Suprapubic skin (tissue), 4 donors: ENCODE measurements at regions not wholly inside any gene's neighbourhood (a gene's known extent, or its start where the extent isn't known, plus 50 kb on each side); places are given as distances from the start of the nearest gene placed in this dataset.

Experiments
- EP300 ChIP-seq: sonication (generic); formaldehyde crosslinking; IDR thresholded peaks from one replicate; pipeline ENCODE4 v1.6.1; 2017; ENCODE audit warnings: antibody characterized with exemption
- POLR2A ChIP-seq, 2 donors: fragments of 450-650 bp; IDR thresholded peaks; one replicate each; pipeline ENCODE4 v1.6.1; 2017; ENCODE audit warnings: antibody characterized with exemption in 2 of 2, mild to moderate bottlenecking in 2 of 2, moderate library complexity in 2 of 2
- POLR2AphosphoS5 ChIP-seq, 3 donors: sonication (generic); formaldehyde crosslinking; IDR thresholded peaks; one replicate each; pipeline ENCODE4 v1.6.1; 2017; ENCODE audit warnings: antibody characterized with exemption in 3 of 3
- TF ChIP-seq, protein P1 (sequence below), 2 donors: fragments of 200-600 bp in 1 of 2; fragments of 450-650 bp in 1 of 2; sonication (generic) in 1 of 2; IDR thresholded peaks; one replicate each; pipeline ENCODE4 v1.5.1; 2016 to 2019; ENCODE audit warnings: antibody characterized with exemption in 2 of 2, mild to moderate bottlenecking in 1 of 2, moderate library complexity in 1 of 2

DNA sequence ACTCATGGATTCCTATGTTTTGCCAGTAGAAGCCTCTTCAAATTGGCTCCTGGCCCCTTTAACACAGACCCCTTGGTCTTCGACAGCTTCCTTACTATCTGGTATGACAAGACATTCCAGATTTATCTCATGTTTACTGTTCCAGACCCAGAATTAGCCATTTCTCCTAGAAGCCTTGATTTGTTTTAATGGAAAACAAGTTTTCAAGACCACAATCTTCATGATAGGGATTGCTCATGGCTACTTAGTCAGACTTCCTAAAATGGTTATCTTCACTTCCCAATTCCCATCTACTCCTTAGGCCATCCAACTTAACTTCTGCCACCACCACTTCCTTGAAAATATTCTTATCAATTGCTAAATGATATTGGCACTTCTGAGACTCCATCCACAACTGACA is 63.2 kb downstream of the TTC32 start:
- TF ChIP-seq, protein P1, sequence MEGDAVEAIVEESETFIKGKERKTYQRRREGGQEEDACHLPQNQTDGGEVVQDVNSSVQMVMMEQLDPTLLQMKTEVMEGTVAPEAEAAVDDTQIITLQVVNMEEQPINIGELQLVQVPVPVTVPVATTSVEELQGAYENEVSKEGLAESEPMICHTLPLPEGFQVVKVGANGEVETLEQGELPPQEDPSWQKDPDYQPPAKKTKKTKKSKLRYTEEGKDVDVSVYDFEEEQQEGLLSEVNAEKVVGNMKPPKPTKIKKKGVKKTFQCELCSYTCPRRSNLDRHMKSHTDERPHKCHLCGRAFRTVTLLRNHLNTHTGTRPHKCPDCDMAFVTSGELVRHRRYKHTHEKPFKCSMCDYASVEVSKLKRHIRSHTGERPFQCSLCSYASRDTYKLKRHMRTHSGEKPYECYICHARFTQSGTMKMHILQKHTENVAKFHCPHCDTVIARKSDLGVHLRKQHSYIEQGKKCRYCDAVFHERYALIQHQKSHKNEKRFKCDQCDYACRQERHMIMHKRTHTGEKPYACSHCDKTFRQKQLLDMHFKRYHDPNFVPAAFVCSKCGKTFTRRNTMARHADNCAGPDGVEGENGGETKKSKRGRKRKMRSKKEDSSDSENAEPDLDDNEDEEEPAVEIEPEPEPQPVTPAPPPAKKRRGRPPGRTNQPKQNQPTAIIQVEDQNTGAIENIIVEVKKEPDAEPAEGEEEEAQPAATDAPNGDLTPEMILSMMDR (IDR thresholded peaks at IDR 0.05) = no peak
- no peak for TF ChIP-seq EP300
- TF ChIP-seq POLR2A (IDR thresholded peaks at IDR 0.05) = no peak
- TF ChIP-seq POLR2AphosphoS5 (IDR thresholded peaks at IDR 0.05) = no peak
